ENCODE measurements at regions not wholly inside any gene's neighbourhood (a gene's known extent, or its start where the extent isn't known, plus 50 kb on each side); places are given as distances from the start of the nearest gene placed in this dataset.

GRCh38 chr11:131121426-131122333, 205.4 kb upstream of the SNX19 start:
- in situ Hi-C loops (cut with MboI; ENCODE audit: low sequenced_read_pairs, unreplicated experiment): no loop called here
- TF ChIP-seq, protein P1, sequence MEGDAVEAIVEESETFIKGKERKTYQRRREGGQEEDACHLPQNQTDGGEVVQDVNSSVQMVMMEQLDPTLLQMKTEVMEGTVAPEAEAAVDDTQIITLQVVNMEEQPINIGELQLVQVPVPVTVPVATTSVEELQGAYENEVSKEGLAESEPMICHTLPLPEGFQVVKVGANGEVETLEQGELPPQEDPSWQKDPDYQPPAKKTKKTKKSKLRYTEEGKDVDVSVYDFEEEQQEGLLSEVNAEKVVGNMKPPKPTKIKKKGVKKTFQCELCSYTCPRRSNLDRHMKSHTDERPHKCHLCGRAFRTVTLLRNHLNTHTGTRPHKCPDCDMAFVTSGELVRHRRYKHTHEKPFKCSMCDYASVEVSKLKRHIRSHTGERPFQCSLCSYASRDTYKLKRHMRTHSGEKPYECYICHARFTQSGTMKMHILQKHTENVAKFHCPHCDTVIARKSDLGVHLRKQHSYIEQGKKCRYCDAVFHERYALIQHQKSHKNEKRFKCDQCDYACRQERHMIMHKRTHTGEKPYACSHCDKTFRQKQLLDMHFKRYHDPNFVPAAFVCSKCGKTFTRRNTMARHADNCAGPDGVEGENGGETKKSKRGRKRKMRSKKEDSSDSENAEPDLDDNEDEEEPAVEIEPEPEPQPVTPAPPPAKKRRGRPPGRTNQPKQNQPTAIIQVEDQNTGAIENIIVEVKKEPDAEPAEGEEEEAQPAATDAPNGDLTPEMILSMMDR (IDR thresholded peaks at IDR 0.05; ENCODE audit: borderline replicate concordance, control extremely low read depth, extremely low read depth, insufficient read depth, missing control alignments): no peak
- no peak for DNase-seq (ENCODE audit: low spot score)

GRCh38 chr11:131122448-131122847, 206.2 kb upstream of the SNX19 start:
- TF ChIP-seq, protein P1 (IDR thresholded peaks at IDR 0.05; ENCODE audit: borderline replicate concordance, control extremely low read depth, extremely low read depth, insufficient read depth, missing control alignments): no peak
- in situ Hi-C loops (cut with MboI; ENCODE audit: low sequenced_read_pairs, unreplicated experiment): no loop called here
- no peak for DNase-seq (ENCODE audit: low spot score)

GRCh38 chr11:131129474-131129873, 213.2 kb upstream of the SNX19 start:
- TF ChIP-seq, protein P1 (IDR thresholded peaks at IDR 0.05; ENCODE audit: borderline replicate concordance, control extremely low read depth, extremely low read depth, insufficient read depth, missing control alignments): no peak
- DNase-seq (ENCODE audit: low spot score): no peak
- in situ Hi-C loops (cut with MboI; ENCODE audit: low sequenced_read_pairs, unreplicated experiment): no loop called here

GRCh38 chr11:131135611-131136010, 219.3 kb upstream of the SNX19 start:
- TF ChIP-seq, protein P1 (IDR thresholded peaks at IDR 0.05; ENCODE audit: borderline replicate concordance, control extremely low read depth, extremely low read depth, insufficient read depth, missing control alignments): no peak
- no peak for DNase-seq (ENCODE audit: low spot score)

GRCh38 chr11:131136486-131136885, 220.2 kb upstream of the SNX19 start:
- in situ Hi-C loops (cut with MboI; ENCODE audit: low sequenced_read_pairs, unreplicated experiment): no loop called here
- DNase-seq (ENCODE audit: low spot score): no peak
- TF ChIP-seq, protein P1 (IDR thresholded peaks at IDR 0.05; ENCODE audit: borderline replicate concordance, control extremely low read depth, extremely low read depth, insufficient read depth, missing control alignments): no peak

More at GRCh38 chr11:131135611-131136010, 219.3 kb upstream of the SNX19 start:
- in situ Hi-C loops (cut with MboI; ENCODE audit: low sequenced_read_pairs, unreplicated experiment): no loop called here

DNA sequence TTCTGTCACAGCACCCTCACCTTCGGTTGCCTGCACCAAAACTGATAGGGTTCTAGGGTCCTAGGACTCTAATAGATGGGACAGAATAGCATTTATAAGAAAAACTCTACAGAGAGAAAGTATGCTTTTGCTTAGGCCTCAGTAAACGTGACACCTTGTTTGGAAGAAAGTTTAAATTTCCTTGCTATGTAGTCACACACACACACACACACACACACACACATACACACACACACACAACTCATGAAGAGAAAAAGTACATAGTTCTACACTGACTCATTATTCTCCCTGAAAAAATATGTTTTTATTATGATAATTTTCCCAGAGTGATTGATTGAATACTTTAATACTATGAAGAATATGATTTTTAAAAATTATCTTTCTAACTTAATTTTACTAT, 220.8 kb upstream of the SNX19 start:
- TF ChIP-seq, protein P1 (IDR thresholded peaks at IDR 0.05; ENCODE audit: borderline replicate concordance, control extremely low read depth, extremely low read depth, insufficient read depth, missing control alignments): no peak
- DNase-seq (ENCODE audit: low spot score): no peak
- in situ Hi-C loops (cut with MboI; ENCODE audit: low sequenced_read_pairs, unreplicated experiment): no loop called here

Measured in GM13976 (cell line).